Ovary (tissue), 7 donors: ENCODE measurements at regions not wholly inside any gene's neighbourhood (a gene's known extent, or its start where the extent isn't known, plus 50 kb on each side); places are given as distances from the start of the nearest gene placed in this dataset.

Experiments used
- DNase-seq, 5 donors: peaks; one replicate each; pipeline ENCODE4 v3.0.0-alpha.2; 2019 to 2020
- H3K27ac ChIP-seq, 2 donors: fragments of 200-600 bp; one replicate each; pipeline versions ENCODE4 v1.5.1 to v1.8.0; 2019 to 2022
- H3K27me3 ChIP-seq: fragments of 200-600 bp; one replicate; pipeline ENCODE4 v1.8.0; 2022
- H3K36me3 ChIP-seq: fragments of 200-600 bp; sonication (generic); one replicate; pipeline ENCODE4 v1.5.1; 2019
- H3K4me1 ChIP-seq: one replicate; pipeline ENCODE4 v1.8.1; 2013; ENCODE audit warnings: mild to moderate bottlenecking, moderate library complexity; ENCODE audit not compliant: insufficient read depth
- H3K4me3 ChIP-seq: fragments of 200-600 bp; sonication (generic); one replicate; pipeline ENCODE4 v1.5.1; 2017
- H3K9me3 ChIP-seq, 2 donors: fragments of 200-600 bp in 1 of 2; sonication (generic) in 1 of 2; one replicate each; pipeline versions ENCODE4 v1.5.1 to v1.8.1; 2013 to 2019; ENCODE audit warnings: mild to moderate bottlenecking in 1 of 2, moderate library complexity in 1 of 2
- EP300 ChIP-seq: sonication (generic); formaldehyde crosslinking; IDR thresholded peaks from one replicate; pipeline ENCODE4 v1.6.1; 2017; ENCODE audit warnings: antibody characterized with exemption
- POLR2A ChIP-seq: fragments of 450-650 bp; IDR thresholded peaks from one replicate; pipeline ENCODE4 v1.6.1; 2017; ENCODE audit warnings: antibody characterized with exemption, mild to moderate bottlenecking, moderate library complexity
- WGBS, 3 donors: extraction: QIAGEN DNeasy Blood & Tissue Kit in 1 of 3; methylation state at CpG; one replicate each; pipeline versions ENCODE4 v1.1.5 to v1.1.7; 2013 to 2017; 5-methylcytosine and 5-hydroxymethylcytosine counted together
- intact Hi-C, 4 donors: fragments of 100-400 bp; cut with DNase I; formaldehyde crosslinking; loops; one replicate each; pipeline versions ENCODE4 v1.11.0 to v1.15.1; 2022 to 2023
- TF ChIP-seq, protein P1 (sequence below), 3 donors: fragments of 450-650 bp in 2 of 3; fragments of 200-600 bp in 1 of 3; IDR thresholded peaks; one replicate each; pipeline versions ENCODE4 v1.5.1 to v1.8.0; 2016 to 2022; ENCODE audit warnings: antibody characterized with exemption in 3 of 3, mild to moderate bottlenecking in 1 of 3
- donor health status: DM: no; HTN: no; CAD: no; lungs with moderate emphysema.
- donor health status: DM: no; HTN: no; CAD: no.
- donor health status: Bipolar disorder and iron deficiency.
- donor health status: DM: no; HTN: no; CAD: no.
- donor health status: DM: yes; HTN: yes; CAD: no.

DNA sequence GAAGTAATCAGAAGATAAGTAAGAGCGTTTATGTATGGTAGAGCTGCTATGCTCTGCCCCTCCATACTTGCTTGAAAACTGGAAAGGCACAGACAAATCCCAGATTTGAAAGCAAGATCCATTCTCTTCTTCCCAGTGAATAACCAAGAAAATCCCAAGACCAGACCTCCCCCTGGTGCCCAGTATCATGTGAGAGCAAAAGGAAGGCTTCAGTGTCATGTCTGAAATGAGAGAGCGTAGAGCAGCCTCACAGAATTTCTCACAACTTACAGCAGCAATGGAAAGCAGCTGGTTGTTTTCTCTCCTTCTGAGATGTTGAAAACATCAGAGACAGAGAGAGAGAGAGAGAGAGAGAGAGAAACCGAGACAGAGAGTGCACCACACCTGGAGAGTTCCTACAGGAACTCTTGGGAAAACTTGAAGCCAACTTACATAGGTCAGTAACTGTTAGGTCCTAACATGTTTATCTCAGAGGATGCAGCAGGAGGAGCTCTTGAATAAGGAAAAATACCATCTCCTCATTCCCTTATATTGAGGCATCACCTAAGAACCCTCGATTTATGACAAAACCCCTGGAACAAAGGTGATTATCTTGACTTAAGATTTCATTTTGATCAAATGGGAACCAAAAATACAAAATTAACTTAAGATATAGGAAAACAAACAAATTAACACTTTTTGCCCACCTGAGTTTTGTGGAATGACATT is 273.3 kb downstream of the NSUN3 start:
- WGBS, 3 donors, result 49 to 56% (median 53%) methylated on average over 4 of the region's 4 CpGs
- no peak overlapping the region for H3K4me3 ChIP-seq
- H3K4me1 ChIP-seq, result no peaks in the 10 kb centered on the region
- intact Hi-C loops, result no loop called here
- no peak for DNase-seq
- H3K36me3 ChIP-seq, result no peaks in the 10 kb centered on the region
- no peak overlapping the region for H3K27ac ChIP-seq
- TF ChIP-seq POLR2A (no peak), EP300 (no peak)
- TF ChIP-seq, protein P1, sequence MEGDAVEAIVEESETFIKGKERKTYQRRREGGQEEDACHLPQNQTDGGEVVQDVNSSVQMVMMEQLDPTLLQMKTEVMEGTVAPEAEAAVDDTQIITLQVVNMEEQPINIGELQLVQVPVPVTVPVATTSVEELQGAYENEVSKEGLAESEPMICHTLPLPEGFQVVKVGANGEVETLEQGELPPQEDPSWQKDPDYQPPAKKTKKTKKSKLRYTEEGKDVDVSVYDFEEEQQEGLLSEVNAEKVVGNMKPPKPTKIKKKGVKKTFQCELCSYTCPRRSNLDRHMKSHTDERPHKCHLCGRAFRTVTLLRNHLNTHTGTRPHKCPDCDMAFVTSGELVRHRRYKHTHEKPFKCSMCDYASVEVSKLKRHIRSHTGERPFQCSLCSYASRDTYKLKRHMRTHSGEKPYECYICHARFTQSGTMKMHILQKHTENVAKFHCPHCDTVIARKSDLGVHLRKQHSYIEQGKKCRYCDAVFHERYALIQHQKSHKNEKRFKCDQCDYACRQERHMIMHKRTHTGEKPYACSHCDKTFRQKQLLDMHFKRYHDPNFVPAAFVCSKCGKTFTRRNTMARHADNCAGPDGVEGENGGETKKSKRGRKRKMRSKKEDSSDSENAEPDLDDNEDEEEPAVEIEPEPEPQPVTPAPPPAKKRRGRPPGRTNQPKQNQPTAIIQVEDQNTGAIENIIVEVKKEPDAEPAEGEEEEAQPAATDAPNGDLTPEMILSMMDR (IDR thresholded peaks at IDR 0.05), result no peak
- no peaks in the 10 kb centered on the region for H3K9me3 ChIP-seq
- H3K27me3 ChIP-seq, result no peaks in the 10 kb centered on the region

DNA sequence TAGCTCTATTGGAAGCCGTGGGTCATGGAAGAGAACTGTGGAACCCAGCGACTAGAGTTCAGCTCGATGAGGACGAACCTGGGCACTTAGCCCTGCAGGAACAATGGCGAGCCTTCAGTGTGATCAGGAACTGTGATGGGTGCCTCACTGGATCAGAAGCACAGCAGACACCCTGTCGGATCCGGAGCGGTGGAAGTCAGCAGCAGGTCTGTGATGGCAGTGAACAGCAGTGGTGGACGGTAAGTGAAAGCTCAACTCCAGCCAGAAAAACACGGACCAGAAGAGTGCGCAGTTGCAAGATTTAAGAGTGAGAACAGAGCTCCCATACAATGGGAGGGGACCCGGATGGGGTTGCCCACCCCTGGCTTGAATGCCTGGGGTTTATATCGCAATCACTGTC is 282.2 kb downstream of the NSUN3 start:
- TF ChIP-seq EP300, result no peak
- no peak for TF ChIP-seq POLR2A
- TF ChIP-seq, protein P1 (IDR thresholded peaks at IDR 0.05), result no peak
- WGBS, 3 donors, result 97 to 98% (median 97%) methylated on average over 13 of the region's 13 CpGs
- Histone ChIP-seq H3K36me3 (no peaks in the 10 kb centered on the region), H3K27ac (no peak overlapping the region), H3K27me3 (no peaks in the 10 kb centered on the region), H3K4me3 (no peak overlapping the region), H3K9me3 (no peaks in the 10 kb centered on the region), H3K4me1 (no peaks in the 10 kb centered on the region)
- DNase-seq, result no peak
- intact Hi-C loops, result loop anchor here in 1 of 4 donors (10.0 kb wide), 1 partner anchor 50 kb away; no protein-coding TSS in a partner anchor

DNA sequence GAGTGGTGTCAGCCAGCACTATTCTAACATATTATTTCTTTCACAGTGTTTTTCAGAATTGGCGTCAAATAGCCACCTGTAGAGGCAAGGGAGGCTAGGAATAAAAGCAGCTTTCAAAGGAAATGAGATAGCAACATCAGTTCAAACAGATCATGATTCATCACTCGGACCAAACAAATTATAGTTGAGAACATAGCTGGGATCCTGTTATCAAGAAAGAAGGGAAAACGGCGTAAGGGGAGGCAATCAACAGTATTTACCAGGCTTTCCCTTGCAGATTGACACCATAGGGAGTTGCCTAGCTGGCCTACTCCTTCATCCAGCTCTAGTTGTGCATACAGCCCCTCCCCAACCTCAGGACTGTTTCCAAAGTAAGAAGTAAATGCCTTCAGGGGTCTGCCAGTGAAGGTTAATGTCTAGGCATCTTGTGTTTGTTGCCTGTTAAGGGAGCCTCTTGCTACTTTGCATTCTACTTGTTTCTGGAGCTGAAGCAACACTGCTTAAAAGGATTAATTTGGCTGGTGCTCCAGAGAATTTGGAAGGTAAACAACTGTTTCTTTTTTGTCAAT is 286.5 kb downstream of the NSUN3 start:
- H3K27ac ChIP-seq, result no peak overlapping the region
- WGBS, 3 donors, result 39 to 54% (median 43%) methylated on average over 4 of the region's 4 CpGs
- no peaks in the 10 kb centered on the region for H3K9me3 ChIP-seq
- no peak for DNase-seq
- no peaks in the 10 kb centered on the region for H3K27me3 ChIP-seq
- no peaks in the 10 kb centered on the region for H3K36me3 ChIP-seq
- TF ChIP-seq POLR2A, result no peak
- no peaks in the 10 kb centered on the region for H3K4me1 ChIP-seq
- no peak overlapping the region for H3K4me3 ChIP-seq
- intact Hi-C loops, result loop anchor here in 1 of 4 donors (10.0 kb wide), 1 partner anchor 45 kb away; no protein-coding TSS in a partner anchor

GRCh38 chr3:94356581-94356980 is 293.7 kb downstream of the NSUN3 start:
- intact Hi-C loops, result no loop called here
- 50 to 73% (median 50%) methylated on average over 1 of the region's 1 CpG for WGBS, 3 donors
- TF ChIP-seq, protein P1 (IDR thresholded peaks at IDR 0.05), result no peak
- TF ChIP-seq EP300 (no peak), POLR2A (no peak)
- H3K36me3 ChIP-seq, result no peaks in the 10 kb centered on the region
- no peak overlapping the region for H3K27ac ChIP-seq
- no peaks in the 10 kb centered on the region for H3K4me1 ChIP-seq
- no peak overlapping the region for H3K4me3 ChIP-seq
- no peaks in the 10 kb centered on the region for H3K27me3 ChIP-seq
- no peak for DNase-seq
- no peaks in the 10 kb centered on the region for H3K9me3 ChIP-seq

GRCh38 chr3:94359996-94360395 is 297.1 kb downstream of the NSUN3 start:
- intact Hi-C loops, result no loop called here
- no peaks in the 10 kb centered on the region for H3K9me3 ChIP-seq
- DNase-seq, result no peak
- TF ChIP-seq, protein P1 (IDR thresholded peaks at IDR 0.05), result no peak
- TF ChIP-seq POLR2A (no peak), EP300 (no peak)
- H3K27ac ChIP-seq, result no peak overlapping the region
- no peaks in the 10 kb centered on the region for H3K4me1 ChIP-seq
- WGBS, 3 donors, result 37 to 55% (median 53%) methylated on average over 2 of the region's 2 CpGs
- H3K36me3 ChIP-seq, result no peaks in the 10 kb centered on the region
- no peaks in the 10 kb centered on the region for H3K27me3 ChIP-seq
- H3K4me3 ChIP-seq, result no peak overlapping the region
